ENCODE measurements at regions not wholly inside any gene's neighbourhood (a gene's known extent, or its start where the extent isn't known, plus 50 kb on each side); places are given as distances from the start of the nearest gene placed in this dataset.

DNA sequence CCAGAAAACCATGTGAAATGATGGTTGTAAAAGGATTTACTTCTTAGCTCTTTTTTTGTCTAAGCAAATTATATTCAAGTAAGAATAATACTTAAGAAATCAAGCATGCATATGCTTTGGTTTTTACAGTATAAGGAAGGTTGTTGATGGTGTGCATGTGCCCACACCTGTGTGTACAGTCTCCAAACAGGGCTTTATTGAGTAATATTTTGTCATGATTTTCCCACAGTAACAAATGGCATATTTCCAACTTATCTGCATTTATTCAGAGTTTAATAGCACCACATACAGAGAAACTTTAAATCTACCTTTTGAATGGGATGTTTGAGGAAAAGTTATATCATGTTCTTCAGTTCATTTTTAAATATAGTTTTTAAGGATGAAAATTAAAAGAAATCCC, 76.5 kb upstream of the DSG1 start:
- H4K20me1 ChIP-seq (ENCODE audit: insufficient read depth), result no peaks in the 10 kb centered on the region
- no peaks in the 10 kb centered on the region for H3K36me3 ChIP-seq (replicated peaks in 1 of 2; ENCODE audit: control insufficient read depth in 1 of 2, insufficient read depth in 2 of 2, low read length in 1 of 2)
- H3K9ac ChIP-seq, result no peak overlapping the region
- H3K9me2 ChIP-seq, result no peaks in the 10 kb centered on the region
- no peaks in the 10 kb centered on the region for H3K79me2 ChIP-seq (ENCODE audit: insufficient read depth)
- no peak overlapping the region for H3K4me3 ChIP-seq (ENCODE audit: low read depth in 2 of 2, low read length in 1 of 2)
- no peaks in the 10 kb centered on the region for H3K9me3 ChIP-seq
- DNase-seq, result no peak
- ChIA-PET CTCF (interaction anchor here (0.6 to 1.6 kb wide), 6 partner anchors 8 to 274 kb away, joined by 3 to 10 read pairs (median 3); no protein-coding TSS in a partner anchor), POLR2A (no interaction called here)
- H3K4me1 ChIP-seq (ENCODE audit: control insufficient read depth in 1 of 2, insufficient read depth in 2 of 2, low read depth in 1 of 2, low read length in 1 of 2), result no peaks in the 10 kb centered on the region
- no peak overlapping the region for H2AFZ ChIP-seq (ENCODE audit: low read depth)
- H3K4me2 ChIP-seq, result no peak overlapping the region
- no peaks in the 10 kb centered on the region for H3F3A ChIP-seq (replicated peaks; ENCODE audit: insufficient read depth)
- no peak for TF ChIP-seq POLR2AphosphoS5 (IDR thresholded peaks at IDR 0.05; ENCODE audit: low read depth, low read length)
- H3K27me3 ChIP-seq (ENCODE audit: insufficient read depth), result peaks cover 7% of the 10 kb centered on the region; the same call in 1 of the 2 replicates
- H3K27ac ChIP-seq (ENCODE audit: low read depth in 2 of 2, low read length in 1 of 2), result no peak overlapping the region

DNA sequence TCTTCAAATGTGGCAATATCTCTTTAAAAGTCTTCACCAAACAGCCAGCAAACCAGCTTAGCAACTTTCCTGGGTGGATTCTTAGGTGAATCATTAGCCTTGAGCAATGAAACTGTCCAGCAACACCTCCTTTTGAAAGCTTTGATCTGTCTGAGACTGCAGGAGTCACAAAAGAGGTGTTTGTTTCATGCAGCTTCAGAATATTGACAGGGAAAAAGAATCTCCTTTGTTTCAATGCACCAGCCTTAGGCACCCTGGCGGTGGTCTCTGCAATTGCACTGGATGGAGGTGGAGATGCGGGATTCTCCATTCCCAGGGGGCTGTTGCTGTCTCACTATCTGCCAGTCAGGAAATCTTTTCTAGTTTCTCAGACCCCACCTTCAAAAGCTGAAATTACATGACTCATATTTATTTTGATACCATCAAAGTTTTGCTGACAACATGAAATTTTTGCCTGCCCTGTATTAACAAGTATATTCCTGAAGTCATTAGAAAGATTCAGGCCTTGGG, 76.0 kb upstream of the DSG1 start:
- no peak overlapping the region for H3K27ac ChIP-seq (ENCODE audit: low read depth in 2 of 2, low read length in 1 of 2)
- no peak for TF ChIP-seq FOXM1 (IDR thresholded peaks at IDR 0.05; ENCODE audit: low read depth)
- TF ChIP-seq, protein P1, sequence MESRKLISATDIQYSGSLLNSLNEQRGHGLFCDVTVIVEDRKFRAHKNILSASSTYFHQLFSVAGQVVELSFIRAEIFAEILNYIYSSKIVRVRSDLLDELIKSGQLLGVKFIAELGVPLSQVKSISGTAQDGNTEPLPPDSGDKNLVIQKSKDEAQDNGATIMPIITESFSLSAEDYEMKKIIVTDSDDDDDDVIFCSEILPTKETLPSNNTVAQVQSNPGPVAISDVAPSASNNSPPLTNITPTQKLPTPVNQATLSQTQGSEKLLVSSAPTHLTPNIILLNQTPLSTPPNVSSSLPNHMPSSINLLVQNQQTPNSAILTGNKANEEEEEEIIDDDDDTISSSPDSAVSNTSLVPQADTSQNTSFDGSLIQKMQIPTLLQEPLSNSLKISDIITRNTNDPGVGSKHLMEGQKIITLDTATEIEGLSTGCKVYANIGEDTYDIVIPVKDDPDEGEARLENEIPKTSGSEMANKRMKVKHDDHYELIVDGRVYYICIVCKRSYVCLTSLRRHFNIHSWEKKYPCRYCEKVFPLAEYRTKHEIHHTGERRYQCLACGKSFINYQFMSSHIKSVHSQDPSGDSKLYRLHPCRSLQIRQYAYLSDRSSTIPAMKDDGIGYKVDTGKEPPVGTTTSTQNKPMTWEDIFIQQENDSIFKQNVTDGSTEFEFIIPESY (IDR thresholded peaks at IDR 0.05; ENCODE audit: borderline replicate concordance, low read depth), result no peak
- TF ChIP-seq, protein P2, sequence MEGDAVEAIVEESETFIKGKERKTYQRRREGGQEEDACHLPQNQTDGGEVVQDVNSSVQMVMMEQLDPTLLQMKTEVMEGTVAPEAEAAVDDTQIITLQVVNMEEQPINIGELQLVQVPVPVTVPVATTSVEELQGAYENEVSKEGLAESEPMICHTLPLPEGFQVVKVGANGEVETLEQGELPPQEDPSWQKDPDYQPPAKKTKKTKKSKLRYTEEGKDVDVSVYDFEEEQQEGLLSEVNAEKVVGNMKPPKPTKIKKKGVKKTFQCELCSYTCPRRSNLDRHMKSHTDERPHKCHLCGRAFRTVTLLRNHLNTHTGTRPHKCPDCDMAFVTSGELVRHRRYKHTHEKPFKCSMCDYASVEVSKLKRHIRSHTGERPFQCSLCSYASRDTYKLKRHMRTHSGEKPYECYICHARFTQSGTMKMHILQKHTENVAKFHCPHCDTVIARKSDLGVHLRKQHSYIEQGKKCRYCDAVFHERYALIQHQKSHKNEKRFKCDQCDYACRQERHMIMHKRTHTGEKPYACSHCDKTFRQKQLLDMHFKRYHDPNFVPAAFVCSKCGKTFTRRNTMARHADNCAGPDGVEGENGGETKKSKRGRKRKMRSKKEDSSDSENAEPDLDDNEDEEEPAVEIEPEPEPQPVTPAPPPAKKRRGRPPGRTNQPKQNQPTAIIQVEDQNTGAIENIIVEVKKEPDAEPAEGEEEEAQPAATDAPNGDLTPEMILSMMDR (IDR thresholded peaks at IDR 0.05), result peak; percentile 58
- TF ChIP-seq NRF1 (IDR thresholded peaks at IDR 0.05; ENCODE audit: low read depth, low read length), result no peak
- TF ChIP-seq SIN3A (IDR thresholded peaks at IDR 0.05; ENCODE audit: borderline replicate concordance, low read depth, low read length), result no peak
- H3K79me2 ChIP-seq (ENCODE audit: insufficient read depth), result no peaks in the 10 kb centered on the region
- H3K4me1 ChIP-seq (ENCODE audit: control insufficient read depth in 1 of 2, insufficient read depth in 2 of 2, low read depth in 1 of 2, low read length in 1 of 2), result no peaks in the 10 kb centered on the region
- ChIA-PET CTCF (interaction anchor here (0.6 to 1.6 kb wide), 6 partner anchors 8 to 64 kb away, joined by 3 to 10 read pairs (median 3); no protein-coding TSS in a partner anchor), POLR2A (no interaction called here)
- no peaks in the 10 kb centered on the region for H3F3A ChIP-seq (replicated peaks; ENCODE audit: insufficient read depth)
- H3K4me2 ChIP-seq, result no peak overlapping the region
- H3K4me3 ChIP-seq (ENCODE audit: low read depth in 2 of 2, low read length in 1 of 2), result no peak overlapping the region
- WGBS (ENCODE audit: low lambda C conversion rate), result 0% methylated on average over 2 of the region's 2 CpGs
- no peak overlapping the region for H2AFZ ChIP-seq (ENCODE audit: low read depth)
- no peaks in the 10 kb centered on the region for H4K20me1 ChIP-seq (ENCODE audit: insufficient read depth)
- H3K9me2 ChIP-seq, result no peaks in the 10 kb centered on the region
- H3K27me3 ChIP-seq (ENCODE audit: insufficient read depth), result peaks cover 7% of the 10 kb centered on the region; the same call in 1 of the 2 replicates
- H3K9me3 ChIP-seq, result no peaks in the 10 kb centered on the region
- H3K9ac ChIP-seq, result no peak overlapping the region
- no peaks in the 10 kb centered on the region for H3K36me3 ChIP-seq (replicated peaks in 1 of 2; ENCODE audit: control insufficient read depth in 1 of 2, insufficient read depth in 2 of 2, low read length in 1 of 2)
- peak; percentile 10 for DNase-seq
